ENCODE measurements at regions not wholly inside any gene's neighbourhood (a gene's known extent, or its start where the extent isn't known, plus 50 kb on each side); places are given as distances from the start of the nearest gene placed in this dataset.
"Not testable (repeated sequence)": the region's sequence is repeated elsewhere in the genome, so short reads cannot be mapped to it uniquely, and the experiment has no call there.

GRCh38 chr7:112945046-112945445 is 141.6 kb downstream of the GPR85 start:
- Histone ChIP-seq H3K4me1 (ENCODE audit: control insufficient read depth, insufficient read depth, low read length) (peaks cover 7% of the 10 kb centered on the region), H3K9me3 (ENCODE audit: control insufficient read depth, low read length) (no peaks in the 10 kb centered on the region), H3K9ac (ENCODE audit: low read length) (no peak overlapping the region), H3K27me3 (ENCODE audit: control insufficient read depth, insufficient read depth, low read length) (no peaks in the 10 kb centered on the region), H3K4me3 (ENCODE audit: low read length) (no peak overlapping the region), H3K36me3 (ENCODE audit: control insufficient read depth, insufficient read depth, low read length) (no peaks in the 10 kb centered on the region)

GRCh38 chr7:112942981-112943380 is 143.6 kb downstream of the GPR85 start:
- Histone ChIP-seq H3K27me3 (ENCODE audit: control insufficient read depth, insufficient read depth, low read length) (no peaks in the 10 kb centered on the region), H3K36me3 (ENCODE audit: control insufficient read depth, insufficient read depth, low read length) (no peaks in the 10 kb centered on the region), H3K9ac (ENCODE audit: low read length) (no peak overlapping the region), H3K4me3 (ENCODE audit: low read length) (no peak overlapping the region), H3K4me1 (ENCODE audit: control insufficient read depth, insufficient read depth, low read length) (peaks cover 18% of the 10 kb centered on the region), H3K9me3 (ENCODE audit: control insufficient read depth, low read length) (no peaks in the 10 kb centered on the region)

GRCh38 chr7:112942125-112942524 is 144.5 kb downstream of the GPR85 start:
- not testable (repeated sequence) for H3K9me3 ChIP-seq (ENCODE audit: control insufficient read depth, low read length); H3K36me3 ChIP-seq (ENCODE audit: control insufficient read depth, insufficient read depth, low read length); H3K4me3 ChIP-seq (ENCODE audit: low read length); H3K27me3 ChIP-seq (ENCODE audit: control insufficient read depth, insufficient read depth, low read length); H3K9ac ChIP-seq (ENCODE audit: low read length)
- peaks cover 19% of the 10 kb centered on the region for H3K4me1 ChIP-seq (ENCODE audit: control insufficient read depth, insufficient read depth, low read length)

- no peaks in the 10 kb centered on the region for H3K9me3 ChIP-seq (ENCODE audit: control insufficient read depth, low read length)
- H3K36me3 ChIP-seq (ENCODE audit: control insufficient read depth, insufficient read depth, low read length), result no peaks in the 10 kb centered on the region
- peaks cover 19% of the 10 kb centered on the region for H3K4me1 ChIP-seq (ENCODE audit: control insufficient read depth, insufficient read depth, low read length)
- peak overlapping the region; percentile 62 for H3K9ac ChIP-seq (ENCODE audit: low read length)
- no peaks in the 10 kb centered on the region for H3K27me3 ChIP-seq (ENCODE audit: control insufficient read depth, insufficient read depth, low read length)
- H3K4me3 ChIP-seq (ENCODE audit: low read length), result peak overlapping the region; percentile 74
Observed at GRCh38 chr7:112940314-112940732, 146.3 kb downstream of the GPR85 start.

- Histone ChIP-seq H3K9ac (ENCODE audit: low read length) (peak overlapping the region; percentile 81), H3K36me3 (ENCODE audit: control insufficient read depth, insufficient read depth, low read length) (no peaks in the 10 kb centered on the region), H3K4me1 (ENCODE audit: control insufficient read depth, insufficient read depth, low read length) (peaks cover 19% of the 10 kb centered on the region), H3K27me3 (ENCODE audit: control insufficient read depth, insufficient read depth, low read length) (no peaks in the 10 kb centered on the region), H3K4me3 (ENCODE audit: low read length) (peak overlapping the region; percentile 74), H3K9me3 (ENCODE audit: control insufficient read depth, low read length) (no peaks in the 10 kb centered on the region)
Observed at GRCh38 chr7:112939574-112940313, 146.9 kb downstream of the GPR85 start.

GRCh38 chr7:112938863-112939573 is 147.6 kb downstream of the GPR85 start:
- Histone ChIP-seq H3K4me1 (ENCODE audit: control insufficient read depth, insufficient read depth, low read length) (peaks cover 19% of the 10 kb centered on the region), H3K27me3 (ENCODE audit: control insufficient read depth, insufficient read depth, low read length) (no peaks in the 10 kb centered on the region), H3K9me3 (ENCODE audit: control insufficient read depth, low read length) (no peaks in the 10 kb centered on the region), H3K36me3 (ENCODE audit: control insufficient read depth, insufficient read depth, low read length) (no peaks in the 10 kb centered on the region), H3K9ac (ENCODE audit: low read length) (peak overlapping the region; percentile 81), H3K4me3 (ENCODE audit: low read length) (peak overlapping the region; percentile 74)

- Histone ChIP-seq H3K9ac (ENCODE audit: low read length) (no peak overlapping the region), H3K4me3 (ENCODE audit: low read length) (no peak overlapping the region), H3K4me1 (ENCODE audit: control insufficient read depth, insufficient read depth, low read length) (peaks cover 19% of the 10 kb centered on the region), H3K27me3 (ENCODE audit: control insufficient read depth, insufficient read depth, low read length) (no peaks in the 10 kb centered on the region), H3K36me3 (ENCODE audit: control insufficient read depth, insufficient read depth, low read length) (no peaks in the 10 kb centered on the region), H3K9me3 (ENCODE audit: control insufficient read depth, low read length) (no peaks in the 10 kb centered on the region)
Observed at GRCh38 chr7:112937651-112938415, 147.6 kb upstream of the TMEM168 start.

- Histone ChIP-seq H3K4me1 (ENCODE audit: control insufficient read depth, insufficient read depth, low read length) (peaks cover 7% of the 10 kb centered on the region), H3K9me3 (ENCODE audit: control insufficient read depth, low read length) (no peaks in the 10 kb centered on the region), H3K27me3 (ENCODE audit: control insufficient read depth, insufficient read depth, low read length) (no peaks in the 10 kb centered on the region), H3K9ac (ENCODE audit: low read length) (no peak overlapping the region), H3K4me3 (ENCODE audit: low read length) (no peak overlapping the region), H3K36me3 (ENCODE audit: control insufficient read depth, insufficient read depth, low read length) (no peaks in the 10 kb centered on the region)
Observed at GRCh38 chr7:112933598-112933997, 143.4 kb upstream of the TMEM168 start.

GRCh38 chr7:112930787-112931186 is 140.6 kb upstream of the TMEM168 start:
- Histone ChIP-seq H3K9me3 (ENCODE audit: control insufficient read depth, low read length) (no peaks in the 10 kb centered on the region), H3K4me1 (ENCODE audit: control insufficient read depth, insufficient read depth, low read length) (no peaks in the 10 kb centered on the region), H3K27me3 (ENCODE audit: control insufficient read depth, insufficient read depth, low read length) (no peaks in the 10 kb centered on the region), H3K36me3 (ENCODE audit: control insufficient read depth, insufficient read depth, low read length) (no peaks in the 10 kb centered on the region), H3K9ac (ENCODE audit: low read length) (no peak overlapping the region), H3K4me3 (ENCODE audit: low read length) (no peak overlapping the region)

- H3K4me3 ChIP-seq (ENCODE audit: low read length), result no peak overlapping the region
- no peaks in the 10 kb centered on the region for H3K9me3 ChIP-seq (ENCODE audit: control insufficient read depth, low read length)
- H3K36me3 ChIP-seq (ENCODE audit: control insufficient read depth, insufficient read depth, low read length), result no peaks in the 10 kb centered on the region
- H3K27me3 ChIP-seq (ENCODE audit: control insufficient read depth, insufficient read depth, low read length), result no peaks in the 10 kb centered on the region
- H3K9ac ChIP-seq (ENCODE audit: low read length), result no peak overlapping the region
- H3K4me1 ChIP-seq (ENCODE audit: control insufficient read depth, insufficient read depth, low read length), result no peaks in the 10 kb centered on the region
Observed at GRCh38 chr7:112929421-112929820, 139.2 kb upstream of the TMEM168 start.

- H3K27me3 ChIP-seq (ENCODE audit: control insufficient read depth, insufficient read depth, low read length), result no peaks in the 10 kb centered on the region
- no peaks in the 10 kb centered on the region for H3K4me1 ChIP-seq (ENCODE audit: control insufficient read depth, insufficient read depth, low read length)
- no peak overlapping the region for H3K9ac ChIP-seq (ENCODE audit: low read length)
- no peaks in the 10 kb centered on the region for H3K9me3 ChIP-seq (ENCODE audit: control insufficient read depth, low read length)
- H3K36me3 ChIP-seq (ENCODE audit: control insufficient read depth, insufficient read depth, low read length), result no peaks in the 10 kb centered on the region
- H3K4me3 ChIP-seq (ENCODE audit: low read length), result no peak overlapping the region
Observed at GRCh38 chr7:112926018-112926417, 135.8 kb upstream of the TMEM168 start.

- H3K27me3 ChIP-seq (ENCODE audit: control insufficient read depth, insufficient read depth, low read length); H3K9me3 ChIP-seq (ENCODE audit: control insufficient read depth, low read length); H3K4me1 ChIP-seq (ENCODE audit: control insufficient read depth, insufficient read depth, low read length); H3K4me3 ChIP-seq (ENCODE audit: low read length); H3K9ac ChIP-seq (ENCODE audit: low read length); H3K36me3 ChIP-seq (ENCODE audit: control insufficient read depth, insufficient read depth, low read length): not testable (repeated sequence)
Observed at GRCh38 chr7:112922546-112922945, 132.4 kb upstream of the TMEM168 start.
